Neural progenitor cell (in vitro differentiated cells): ENCODE measurements at regions not wholly inside any gene's neighbourhood (a gene's known extent, or its start where the extent isn't known, plus 50 kb on each side); places are given as distances from the start of the nearest gene placed in this dataset.

ENCODE experiments used
- DNase-seq: peaks from one replicate; pipeline ENCODE4 v3.0.0-alpha.2; 2016; ENCODE audit warnings: low spot score
- H2AFZ ChIP-seq: fragments of 200-600 bp; sonication (generic); replicated peaks from 2 replicates; pipeline ENCODE4 v1.6.1; 2016; ENCODE audit warnings: antibody characterized with exemption
- H3F3A ChIP-seq: fragments of 200-600 bp; sonication (generic); 2 replicates; pipeline ENCODE4 v1.6.1; 2016; ENCODE audit warnings: antibody characterized with exemption, low read depth
- H3K27ac ChIP-seq: fragments of 200-600 bp; sonication (generic); 2 replicates; pipeline ENCODE4 v1.5.1; 2016; ENCODE audit warnings: mild to moderate bottlenecking
- H3K27me3 ChIP-seq: fragments of 200-600 bp; sonication (generic); 2 replicates; pipeline ENCODE4 v1.6.1; 2016; ENCODE audit warnings: mild to moderate bottlenecking, moderate library complexity
- H3K36me3 ChIP-seq: fragments of 200-600 bp; sonication (generic); 2 replicates; pipeline ENCODE4 v1.5.1; 2016
- H3K4me1 ChIP-seq: fragments of 200-600 bp; sonication (generic); 2 replicates; pipeline ENCODE4 v1.6.1; 2016; ENCODE audit warnings: mixed run types
- H3K4me2 ChIP-seq: fragments of 200-600 bp; sonication (generic); 2 replicates; pipeline ENCODE4 v1.6.1; 2016
- H3K4me3 ChIP-seq: fragments of 200-600 bp; sonication (generic); 2 replicates; pipeline ENCODE4 v1.5.1; 2016
- H3K79me2 ChIP-seq: fragments of 200-600 bp; sonication (generic); 2 replicates; pipeline ENCODE4 v1.6.1; 2016; ENCODE audit warnings: low read depth
- H3K9ac ChIP-seq: fragments of 200-600 bp; sonication (generic); 2 replicates; pipeline ENCODE4 v1.6.1; 2016
- H3K9me3 ChIP-seq: fragments of 200-600 bp; sonication (generic); 2 replicates; pipeline ENCODE4 v1.5.1; 2016; ENCODE audit warnings: low read depth
- H4K20me1 ChIP-seq: fragments of 200-600 bp; sonication (generic); 2 replicates; pipeline ENCODE4 v1.6.1; 2016; ENCODE audit warnings: low read depth
- H3K27ac Mint-ChIP-seq: 3 replicates; pipeline ENCODE4 v1.8.0; 2021; ENCODE audit warnings: mixed read lengths
- H3K27me3 Mint-ChIP-seq: 2 replicates; pipeline ENCODE4 v1.8.0; 2022; ENCODE audit warnings: low read depth, mild to moderate bottlenecking, inconsistent platforms, moderate library complexity, mixed read lengths; ENCODE audit not compliant: insufficient read depth
- H3K36me3 Mint-ChIP-seq: 3 replicates; pipeline ENCODE4 v1.8.0; 2021; ENCODE audit warnings: mixed read lengths
- H3K4me1 Mint-ChIP-seq: 3 replicates; pipeline ENCODE4 v1.8.0; 2021; ENCODE audit warnings: mixed read lengths
- H3K4me3 Mint-ChIP-seq: 3 replicates; pipeline ENCODE4 v1.8.0; 2021; ENCODE audit warnings: mild to moderate bottlenecking, moderate library complexity, mixed read lengths
- H3K9me3 Mint-ChIP-seq: 3 replicates; pipeline ENCODE4 v1.8.0; 2020; ENCODE audit warnings: mixed read lengths
- CTCF ChIP-seq: fragments of 200-600 bp; sonication (generic); IDR thresholded peaks from 2 replicates; pipeline ENCODE4 v1.5.1; 2017; ENCODE audit warnings: antibody characterized with exemption, mild to moderate bottlenecking
- EZH2 ChIP-seq: fragments of 200-600 bp; sonication (generic); IDR thresholded peaks from 2 replicates; pipeline ENCODE4 v1.6.1; 2017; ENCODE audit warnings: antibody characterized with exemption, mild to moderate bottlenecking, moderate library complexity
- EZH2phosphoT487 ChIP-seq: fragments of 200-600 bp; sonication (generic); IDR thresholded peaks from 2 replicates; pipeline ENCODE4 v1.6.1; 2017; ENCODE audit warnings: antibody characterized with exemption

- H3K9me3 Mint-ChIP-seq = no peaks in the 10 kb centered on the region
- no peaks in the 10 kb centered on the region for H3K27me3 ChIP-seq
- DNase-seq = no peak
- no peaks in the 10 kb centered on the region for H3K36me3 ChIP-seq
- no peaks in the 10 kb centered on the region for H3K4me1 ChIP-seq
- H3K4me1 Mint-ChIP-seq = no peaks in the 10 kb centered on the region
- H3K4me2 ChIP-seq = no peak overlapping the region
- H4K20me1 ChIP-seq = no peaks in the 10 kb centered on the region
- no peak overlapping the region for H3K27ac Mint-ChIP-seq
- no peaks in the 10 kb centered on the region for H3K79me2 ChIP-seq
- no peaks in the 10 kb centered on the region for H3K9me3 ChIP-seq
- no peak overlapping the region for H3K4me3 Mint-ChIP-seq
- no peak overlapping the region for H3K4me3 ChIP-seq
- no peaks in the 10 kb centered on the region for H3F3A ChIP-seq
- peaks cover 2% of the 10 kb centered on the region for H3K27me3 Mint-ChIP-seq
- no peak overlapping the region for H3K27ac ChIP-seq
- no peak overlapping the region for H3K9ac ChIP-seq
- TF ChIP-seq EZH2phosphoT487 (no peak), CTCF (no peak), EZH2 (no peak)
- H2AFZ ChIP-seq = no peak overlapping the region
- no peaks in the 10 kb centered on the region for H3K36me3 Mint-ChIP-seq
Observed at GRCh38 chr7:24462117-24462516, 111.1 kb upstream of the PALS2 start.

- no peaks in the 10 kb centered on the region for H3K4me1 ChIP-seq
- TF ChIP-seq EZH2 (no peak), EZH2phosphoT487 (no peak)
- H3K4me3 ChIP-seq = no peak overlapping the region
- DNase-seq = no peak
- H4K20me1 ChIP-seq = no peaks in the 10 kb centered on the region
- H3K9me3 ChIP-seq = no peaks in the 10 kb centered on the region
- H2AFZ ChIP-seq = no peak overlapping the region
- Mint-ChIP-seq H3K27me3 (peaks cover 2% of the 10 kb centered on the region), H3K4me3 (no peak overlapping the region), H3K9me3 (no peaks in the 10 kb centered on the region), H3K36me3 (no peaks in the 10 kb centered on the region), H3K4me1 (no peaks in the 10 kb centered on the region), H3K27ac (no peak overlapping the region)
- no peak overlapping the region for H3K9ac ChIP-seq
- no peak overlapping the region for H3K27ac ChIP-seq
- H3F3A ChIP-seq = no peaks in the 10 kb centered on the region
- H3K79me2 ChIP-seq = no peaks in the 10 kb centered on the region
- no peaks in the 10 kb centered on the region for H3K27me3 ChIP-seq
- H3K36me3 ChIP-seq = no peaks in the 10 kb centered on the region
- H3K4me2 ChIP-seq = no peak overlapping the region
Observed at GRCh38 chr7:24462984-24463383, 110.3 kb upstream of the PALS2 start.

- H3K36me3 Mint-ChIP-seq = no peaks in the 10 kb centered on the region
- H3K9me3 ChIP-seq = no peaks in the 10 kb centered on the region
- no peaks in the 10 kb centered on the region for H4K20me1 ChIP-seq
- no peaks in the 10 kb centered on the region for H3K27me3 ChIP-seq
- no peaks in the 10 kb centered on the region for H3K36me3 ChIP-seq
- H3K27ac ChIP-seq = no peak overlapping the region
- H3K4me3 ChIP-seq = no peak overlapping the region
- H2AFZ ChIP-seq = no peak overlapping the region
- TF ChIP-seq EZH2 (no peak), CTCF (no peak), EZH2phosphoT487 (no peak)
- no peak overlapping the region for H3K9ac ChIP-seq
- H3F3A ChIP-seq = no peaks in the 10 kb centered on the region
- H3K4me1 ChIP-seq = no peaks in the 10 kb centered on the region
- no peak overlapping the region for H3K4me3 Mint-ChIP-seq
- H3K9me3 Mint-ChIP-seq = no peaks in the 10 kb centered on the region
- H3K27ac Mint-ChIP-seq = no peak overlapping the region
- H3K79me2 ChIP-seq = no peaks in the 10 kb centered on the region
- H3K4me1 Mint-ChIP-seq = no peaks in the 10 kb centered on the region
- H3K27me3 Mint-ChIP-seq = peaks cover 2% of the 10 kb centered on the region
- H3K4me2 ChIP-seq = no peak overlapping the region
- no peak for DNase-seq
Observed at GRCh38 chr7:24463474-24463873, 109.8 kb upstream of the PALS2 start.

GRCh38 chr7:24464861-24465260, 108.4 kb upstream of the PALS2 start:
- Histone ChIP-seq H3K79me2 (no peaks in the 10 kb centered on the region), H2AFZ (no peak overlapping the region), H3K4me1 (no peaks in the 10 kb centered on the region), H3K36me3 (no peaks in the 10 kb centered on the region), H3K9me3 (no peaks in the 10 kb centered on the region), H3K4me3 (no peak overlapping the region), H4K20me1 (no peaks in the 10 kb centered on the region), H3K9ac (no peak overlapping the region), H3K27me3 (no peaks in the 10 kb centered on the region), H3K4me2 (no peak overlapping the region), H3K27ac (no peak overlapping the region), H3F3A (no peaks in the 10 kb centered on the region)
- Mint-ChIP-seq H3K27ac (no peak overlapping the region), H3K27me3 (peaks cover 2% of the 10 kb centered on the region), H3K4me3 (no peak overlapping the region), H3K4me1 (no peaks in the 10 kb centered on the region), H3K9me3 (no peaks in the 10 kb centered on the region), H3K36me3 (no peaks in the 10 kb centered on the region)
- no peak for TF ChIP-seq CTCF
- no peak for TF ChIP-seq EZH2
- no peak for TF ChIP-seq EZH2phosphoT487
- DNase-seq = no peak
